ENCODE measurements at regions not wholly inside any gene's neighbourhood (a gene's known extent, or its start where the extent isn't known, plus 50 kb on each side); places are given as distances from the start of the nearest gene placed in this dataset.
A peak's percentile ranks its signal among the peaks of the same experiment; 100 is the strongest.

DNA sequence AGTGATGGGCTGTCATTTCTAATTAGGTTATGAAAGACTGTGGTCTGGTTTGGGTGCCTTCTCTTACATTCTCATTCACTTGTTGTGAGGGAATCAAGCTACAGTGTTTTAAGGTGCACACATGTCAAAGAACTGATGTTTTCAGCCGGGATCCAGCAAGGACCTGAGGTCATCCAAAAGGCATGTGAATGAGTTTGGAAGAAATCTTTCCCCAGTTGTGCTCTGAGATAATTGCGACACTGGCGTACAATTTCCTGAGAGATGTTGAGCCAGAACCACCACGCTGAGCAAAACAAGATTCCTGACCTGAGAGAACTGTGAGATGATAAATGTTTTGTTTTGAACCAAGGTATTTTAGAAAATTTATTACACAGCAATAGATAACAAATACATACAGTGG, 295.3 kb upstream of the SLITRK3 start:
- intact Hi-C loops (cut with micrococcal nuclease), result no loop called here
- FAIRE-seq (no peak), DNase-seq (ENCODE audit: extremely low read depth in 1 of 4, low spot score in 3 of 4) (no peak), ATAC-seq (no peak)
- no peaks in the 10 kb centered on the region for H3K4me1 ChIP-seq (replicated peaks in 1 of 2; ENCODE audit: control insufficient read depth in 2 of 2, insufficient read depth in 2 of 2, low read length in 2 of 2)
- H3K79me2 ChIP-seq (ENCODE audit: control insufficient read depth, insufficient read depth, low read length), result no peaks in the 10 kb centered on the region
- no peak overlapping the region for H3K9ac ChIP-seq (ENCODE audit: insufficient read depth in 1 of 2, low read depth in 2 of 2, low read length in 2 of 2)
- H3K27me3 ChIP-seq (ENCODE audit: control insufficient read depth in 2 of 2, insufficient read depth in 2 of 2, low read length in 2 of 2), result no peaks in the 10 kb centered on the region
- H3K9me1 ChIP-seq (ENCODE audit: control insufficient read depth, insufficient read depth, low read length), result no peaks in the 10 kb centered on the region
- CTCF ChIA-PET (ENCODE audit: low intra/inter-chr PET ratio), result interaction anchor here (0.6 kb wide), 1 partner anchor 285 kb away, joined by 5 read pairs; no protein-coding TSS in a partner anchor
- no peak overlapping the region for H3K4me2 ChIP-seq (ENCODE audit: insufficient read depth, low read length)
- WGBS (ENCODE audit: insufficient coverage, low coverage, missing lambda C conversion rate), result 0% methylated on average over 4 of the region's 4 CpGs
- H2AFZ ChIP-seq (ENCODE audit: low read depth, low read length), result no peak overlapping the region
- in situ Hi-C loops (cut with MboI), result no loop called here
- H3K27ac ChIP-seq (ENCODE audit: extremely low read depth, low read depth, low read length), result no peak overlapping the region
- TF ChIP-seq, protein P1, sequence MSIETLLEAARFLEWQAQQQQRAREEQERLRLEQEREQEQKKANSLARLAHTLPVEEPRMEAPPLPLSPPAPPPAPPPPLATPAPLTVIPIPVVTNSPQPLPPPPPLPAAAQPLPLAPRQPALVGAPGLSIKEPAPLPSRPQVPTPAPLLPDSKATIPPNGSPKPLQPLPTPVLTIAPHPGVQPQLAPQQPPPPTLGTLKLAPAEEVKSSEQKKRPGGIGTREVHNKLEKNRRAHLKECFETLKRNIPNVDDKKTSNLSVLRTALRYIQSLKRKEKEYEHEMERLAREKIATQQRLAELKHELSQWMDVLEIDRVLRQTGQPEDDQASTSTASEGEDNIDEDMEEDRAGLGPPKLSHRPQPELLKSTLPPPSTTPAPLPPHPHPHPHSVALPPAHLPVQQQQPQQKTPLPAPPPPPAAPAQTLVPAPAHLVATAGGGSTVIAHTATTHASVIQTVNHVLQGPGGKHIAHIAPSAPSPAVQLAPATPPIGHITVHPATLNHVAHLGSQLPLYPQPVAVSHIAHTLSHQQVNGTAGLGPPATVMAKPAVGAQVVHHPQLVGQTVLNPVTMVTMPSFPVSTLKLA (conservative IDR thresholded peaks at IDR 0.05), result no peak
- no peak overlapping the region for H3K4me3 ChIP-seq
- no peaks in the 10 kb centered on the region for H3K9me3 ChIP-seq (replicated peaks; ENCODE audit: control insufficient read depth, insufficient read depth, low read depth, low read length)
- POLR2A ChIA-PET, result no interaction called here
- no peaks in the 10 kb centered on the region for H3K36me3 ChIP-seq (ENCODE audit: control insufficient read depth, insufficient read depth, low read length)
- BruUV-seq (replicated peaks), result no TSS peak
- no peaks in the 10 kb centered on the region for H4K20me1 ChIP-seq (replicated peaks; ENCODE audit: control insufficient read depth, insufficient read depth, low read length)

DNA sequence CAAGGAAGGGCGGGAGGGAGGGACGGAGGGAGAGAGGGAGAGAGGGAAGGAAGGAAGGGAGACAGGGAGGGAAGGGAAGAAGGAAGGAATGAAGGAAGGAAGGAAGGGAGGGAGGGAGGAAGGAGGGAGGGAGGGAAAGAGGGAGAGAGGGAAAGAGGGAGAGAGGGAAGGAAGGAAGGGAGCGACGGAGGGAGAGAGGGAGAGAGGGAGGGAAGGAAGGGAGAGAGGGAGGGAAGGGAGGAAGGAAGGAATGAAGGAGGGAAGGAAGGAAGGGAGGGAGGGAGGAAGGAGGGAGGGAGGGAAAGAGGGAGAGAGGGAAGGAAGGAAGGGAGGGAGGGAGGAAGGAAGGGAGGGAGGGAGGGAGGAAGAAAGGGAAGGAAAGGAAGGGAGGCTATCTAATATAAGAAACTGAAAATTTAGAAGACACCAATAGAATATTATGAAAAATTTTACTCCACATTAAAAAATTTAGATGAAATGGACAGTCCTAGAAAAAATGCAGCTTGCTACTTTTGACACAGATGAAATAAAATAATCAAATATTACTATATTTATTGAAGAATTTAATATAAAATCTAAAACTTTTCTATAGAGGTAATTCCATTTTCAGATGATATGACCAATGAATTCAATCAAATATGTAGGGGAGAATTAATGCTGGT, 280.3 kb upstream of the SLITRK3 start:
- intact Hi-C loops (cut with micrococcal nuclease), result no loop called here
- in situ Hi-C loops (cut with MboI), result no loop called here

More for the DNA sequence above, 280.3 kb upstream of the SLITRK3 start:
- Histone ChIP-seq H3K79me2 (ENCODE audit: control insufficient read depth, insufficient read depth, low read length) (no peaks in the 10 kb centered on the region), H3K4me2 (ENCODE audit: insufficient read depth, low read length) (no peak overlapping the region), H3K9me3 (replicated peaks; ENCODE audit: control insufficient read depth, insufficient read depth, low read depth, low read length) (no peaks in the 10 kb centered on the region), H3K4me3 (no peak overlapping the region), H3K36me3 (ENCODE audit: control insufficient read depth, insufficient read depth, low read length) (no peaks in the 10 kb centered on the region), H4K20me1 (replicated peaks; ENCODE audit: control insufficient read depth, insufficient read depth, low read length) (no peaks in the 10 kb centered on the region), H3K27me3 (ENCODE audit: control insufficient read depth in 2 of 2, insufficient read depth in 2 of 2, low read length in 2 of 2) (no peaks in the 10 kb centered on the region), H3K4me1 (replicated peaks in 1 of 2; ENCODE audit: control insufficient read depth in 2 of 2, insufficient read depth in 2 of 2, low read length in 2 of 2) (no peaks in the 10 kb centered on the region), H2AFZ (ENCODE audit: low read depth, low read length) (no peak overlapping the region), H3K9me1 (ENCODE audit: control insufficient read depth, insufficient read depth, low read length) (no peaks in the 10 kb centered on the region), H3K27ac (ENCODE audit: extremely low read depth, low read depth, low read length) (no peak overlapping the region), H3K9ac (ENCODE audit: insufficient read depth in 1 of 2, low read depth in 2 of 2, low read length in 2 of 2) (no peak overlapping the region)
- DNase-seq (ENCODE audit: extremely low read depth in 1 of 4, low spot score in 3 of 4) (no peak), ATAC-seq (no peak), FAIRE-seq (no peak)
- no TSS peak for BruUV-seq (replicated peaks)
- ChIA-PET POLR2A (no interaction called here), CTCF (ENCODE audit: low intra/inter-chr PET ratio) (no interaction called here)
- TF ChIP-seq HNRNPK (IDR thresholded peaks at IDR 0.05; ENCODE audit: low read depth, low read length, poor library complexity, severe bottlenecking) (peak; percentile 89), ZNF717 (CRISPR knock-in tag; IDR thresholded peaks at IDR 0.05) (no peak), SREBF2 (CRISPR knock-in tag; IDR thresholded peaks at IDR 0.05) (no peak), PCBP2 (IDR thresholded peaks at IDR 0.05; ENCODE audit: low read depth, low read length, poor library complexity, severe bottlenecking) (peak; percentile 96), MEIS2 (IDR thresholded peaks at IDR 0.05; ENCODE audit: partially characterized antibody) (no peak), PCBP1 (IDR thresholded peaks at IDR 0.05; ENCODE audit: low read depth, low read length, poor library complexity, severe bottlenecking) (peak; percentile 67), MXI1 (IDR thresholded peaks at IDR 0.05; ENCODE audit: low read depth, low read length) (no peak)
- WGBS (ENCODE audit: insufficient coverage, low coverage, missing lambda C conversion rate), result 0% methylated on average over 2 of the region's 4 CpGs
